ENCODE measurements at regions not wholly inside any gene's neighbourhood (a gene's known extent, or its start where the extent isn't known, plus 50 kb on each side); places are given as distances from the start of the nearest gene placed in this dataset.
"Not testable (repeated sequence)": the region's sequence is repeated elsewhere in the genome, so short reads cannot be mapped to it uniquely, and the experiment has no call there.

DNA sequence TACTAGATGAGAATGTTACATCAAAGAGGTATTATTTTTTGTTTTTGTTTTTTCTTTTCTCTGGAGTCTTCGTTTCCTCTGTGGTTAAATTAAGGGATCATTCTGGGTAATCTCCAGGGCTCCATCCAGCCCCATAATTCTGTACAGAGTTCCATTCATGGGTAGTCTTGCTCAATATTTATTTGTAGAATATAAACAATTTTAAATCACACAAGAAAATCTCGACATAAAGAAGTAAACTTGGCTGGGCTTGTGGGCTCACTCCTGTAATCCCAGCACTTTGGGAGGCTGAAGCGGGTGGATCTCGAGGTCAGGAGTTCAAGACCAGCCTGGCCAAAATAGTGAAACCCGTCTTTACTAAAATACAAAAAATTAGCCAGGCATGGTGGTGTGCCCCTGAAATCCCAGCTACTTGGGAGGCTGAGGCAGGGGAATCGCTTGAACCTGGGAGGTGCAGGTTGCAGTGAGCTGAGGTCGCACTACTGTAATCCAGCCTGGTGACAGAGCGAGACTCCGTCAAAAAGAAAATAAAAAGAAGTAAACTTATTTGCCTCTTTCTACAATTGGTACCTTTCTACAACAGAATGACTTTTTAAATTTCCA lies 166.8 kb upstream of the TGFBR2 start:
- DNase-seq (ENCODE audit: low read depth) = no peak

DNA sequence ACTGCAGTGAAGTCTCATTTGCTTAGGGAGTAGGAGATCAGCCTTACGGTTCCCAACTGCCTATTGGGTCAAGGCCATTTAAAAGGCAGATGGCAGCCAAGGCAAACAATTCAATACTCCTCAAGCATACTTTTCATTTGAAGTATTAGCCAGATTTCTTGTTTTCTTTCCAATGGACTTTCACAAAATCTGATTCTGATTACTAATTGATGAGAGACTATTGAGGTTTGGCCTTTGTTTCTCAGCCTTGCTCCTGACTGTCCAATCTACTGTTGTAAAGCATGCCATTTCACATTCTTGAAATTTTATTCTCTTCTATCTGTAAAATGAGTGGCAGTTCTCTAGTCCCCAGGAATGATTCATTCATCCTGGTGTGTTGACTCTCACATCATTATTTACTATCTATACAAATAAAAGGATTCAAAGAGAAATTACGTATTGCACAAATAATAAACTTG lies 166.2 kb upstream of the TGFBR2 start:
- peak; percentile 42 for DNase-seq (ENCODE audit: low read depth)

DNA sequence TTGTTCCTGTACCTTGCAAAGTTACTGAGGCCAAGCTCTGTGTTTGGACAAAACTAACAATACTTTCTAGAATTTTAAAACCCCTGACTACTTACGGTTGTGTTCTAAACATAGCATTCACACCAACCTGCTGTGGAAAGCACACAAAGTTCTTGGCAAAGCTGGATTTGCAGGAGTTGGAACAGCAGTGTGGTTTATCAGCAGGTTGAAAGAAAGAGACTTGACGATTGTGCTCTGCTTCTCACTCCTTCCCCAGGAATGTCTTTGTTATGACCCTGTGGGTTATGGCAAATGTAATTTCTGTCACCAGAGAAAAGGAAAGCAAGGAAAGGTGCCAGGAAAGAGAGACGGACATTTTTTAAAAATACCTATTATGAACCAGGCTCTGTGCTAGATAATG lies 165.5 kb upstream of the TGFBR2 start:
- no peak for DNase-seq (ENCODE audit: low read depth)

DNA sequence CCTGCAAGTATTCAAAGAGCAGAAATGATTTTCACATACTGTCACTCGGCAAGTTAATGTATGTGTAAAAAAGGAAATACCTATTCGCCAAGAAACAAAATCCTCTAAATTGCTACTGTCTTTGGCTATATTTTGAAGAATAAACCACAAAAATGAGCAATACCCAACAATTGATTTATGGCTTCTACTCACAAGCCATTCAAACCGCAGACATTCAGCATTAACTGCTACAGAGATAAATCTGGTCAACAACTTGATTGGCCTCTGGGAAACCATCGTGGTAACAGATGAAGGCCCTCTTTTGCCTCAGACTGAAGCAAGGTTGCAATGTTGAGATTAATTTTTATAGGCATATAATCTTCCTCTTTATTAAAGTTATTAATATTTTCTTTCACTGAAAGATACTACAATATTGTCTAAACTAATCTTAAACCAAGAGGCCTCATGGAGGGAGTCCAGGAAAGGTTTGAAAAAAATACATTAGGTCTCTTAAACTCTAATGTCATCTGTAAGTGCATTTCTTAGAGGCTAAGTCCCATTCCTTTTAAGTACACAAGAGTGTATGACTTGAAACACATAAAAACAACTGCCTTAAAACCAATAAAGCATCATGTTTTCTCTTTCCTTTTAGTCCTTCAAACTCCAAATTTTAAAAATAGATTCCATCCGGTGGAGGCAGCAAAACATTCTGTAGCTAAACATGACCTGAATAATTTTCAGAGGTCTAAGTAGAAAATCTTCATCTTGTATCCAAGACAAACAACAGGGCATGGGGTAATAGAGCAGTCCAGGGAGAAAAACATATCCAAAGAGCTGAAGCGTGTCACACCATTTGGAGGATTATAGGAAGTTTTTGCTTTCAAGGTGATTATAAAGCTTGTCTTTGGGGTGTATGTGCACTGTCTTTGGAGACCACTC lies 162.4 kb upstream of the TGFBR2 start:
- DNase-seq (ENCODE audit: low read depth) = peak; percentile 54

DNA sequence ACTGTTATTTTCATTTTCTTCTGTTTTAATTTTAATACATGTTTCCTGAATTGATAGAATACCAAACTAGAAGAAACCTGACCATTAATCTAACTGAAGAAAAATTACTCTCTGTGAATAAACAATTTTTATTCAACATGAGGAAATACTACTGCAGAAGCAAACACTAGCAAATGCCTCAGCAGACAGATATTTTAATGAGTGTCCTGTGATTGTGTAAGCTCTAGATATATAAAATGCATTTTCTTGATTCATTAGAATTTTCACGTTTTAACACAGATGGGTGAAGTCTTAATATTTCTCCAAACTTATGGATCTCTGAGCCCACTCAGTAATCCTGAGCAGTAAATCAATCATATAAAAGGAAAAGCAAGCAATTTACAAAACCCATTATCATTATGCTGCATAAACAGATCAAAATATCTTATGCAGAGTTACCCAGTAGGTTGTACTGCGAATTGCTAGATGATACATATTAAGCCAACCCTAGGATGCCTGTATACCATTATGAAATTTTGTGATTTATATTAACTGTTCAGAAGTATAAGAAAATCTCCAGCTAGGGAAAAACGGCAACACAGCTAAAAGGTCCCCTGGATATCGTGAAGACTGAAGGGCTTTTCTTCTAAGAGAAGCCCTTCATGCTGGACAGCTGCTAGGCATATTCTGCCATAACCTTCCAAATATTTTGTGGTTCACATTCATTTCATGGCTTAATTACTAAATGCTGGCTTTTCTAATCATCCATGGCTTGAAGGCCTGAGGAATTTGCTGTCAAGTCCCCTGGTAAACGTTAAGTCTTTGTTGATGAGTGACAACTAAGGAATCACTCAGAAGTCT lies 157.7 kb upstream of the TGFBR2 start:
- no peak for DNase-seq (ENCODE audit: low read depth)

DNA sequence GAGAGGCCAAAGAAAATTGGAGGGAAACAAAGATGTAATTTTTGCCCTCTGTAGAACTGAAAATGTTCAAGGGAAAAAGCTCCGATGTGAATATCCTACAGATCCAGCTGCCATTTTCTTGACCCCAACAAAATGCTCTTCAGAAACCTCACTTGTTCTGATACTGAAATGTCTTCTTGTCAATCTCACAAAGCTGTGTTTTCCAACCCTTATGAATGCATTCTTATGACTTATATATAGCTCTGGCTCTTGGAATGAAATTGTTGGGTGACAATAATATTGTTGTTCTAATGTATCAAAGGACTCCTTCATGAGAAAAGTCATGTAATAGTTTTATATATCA lies 157.1 kb upstream of the TGFBR2 start:
- DNase-seq (ENCODE audit: low read depth) = no peak

DNA sequence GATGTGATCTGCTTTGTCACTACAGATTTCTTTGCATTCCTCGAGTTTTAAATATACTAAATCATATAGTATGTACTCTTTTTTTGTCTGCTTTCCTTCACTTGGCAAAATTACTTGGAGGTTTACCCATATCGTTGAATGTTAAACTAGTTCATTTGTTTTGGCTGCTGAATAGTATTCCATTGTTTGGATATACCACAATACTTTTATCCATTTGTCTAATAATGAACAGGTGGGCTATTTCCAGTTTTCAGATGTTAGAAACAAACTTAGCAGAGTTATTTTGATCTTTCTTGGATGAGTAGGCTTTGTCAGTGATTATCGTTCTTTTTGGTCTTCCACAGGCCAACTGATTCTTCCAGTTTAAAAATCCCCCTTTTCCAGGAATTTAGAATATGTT lies 154.0 kb upstream of the TGFBR2 start:
- no peak for DNase-seq (ENCODE audit: low read depth)

DNA sequence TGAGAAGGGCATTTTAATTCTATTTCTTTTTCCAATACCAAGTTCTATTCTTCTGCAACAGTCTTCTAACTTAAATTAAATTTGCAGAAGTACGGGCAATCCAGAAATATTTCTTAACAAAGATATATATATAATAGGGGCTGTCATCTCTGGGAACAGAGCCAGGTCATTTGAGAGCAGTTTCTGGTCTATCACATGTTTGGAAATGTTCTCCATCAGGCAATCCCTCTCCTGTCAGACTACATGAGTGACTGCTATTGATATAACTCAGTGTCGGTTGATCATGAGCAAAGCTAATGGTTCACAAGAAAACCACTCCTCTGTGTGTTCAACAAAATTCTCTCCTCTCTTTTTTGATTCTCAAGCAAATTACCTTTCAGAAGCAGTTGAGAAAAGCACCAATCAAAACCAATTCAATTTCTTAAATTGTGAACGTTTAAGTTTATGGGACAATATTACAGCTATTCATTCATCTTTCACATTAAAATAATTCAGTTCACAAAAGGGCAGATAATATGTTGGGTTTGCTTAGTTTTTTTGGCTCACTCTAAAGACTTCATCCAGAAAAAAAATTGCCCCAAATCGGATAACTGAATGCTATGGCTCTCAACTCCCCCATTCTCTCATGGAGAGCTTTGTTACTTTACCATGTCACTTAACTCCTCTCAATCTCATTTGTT lies 152.9 kb upstream of the TGFBR2 start:
- no peak for DNase-seq (ENCODE audit: low read depth)

DNA sequence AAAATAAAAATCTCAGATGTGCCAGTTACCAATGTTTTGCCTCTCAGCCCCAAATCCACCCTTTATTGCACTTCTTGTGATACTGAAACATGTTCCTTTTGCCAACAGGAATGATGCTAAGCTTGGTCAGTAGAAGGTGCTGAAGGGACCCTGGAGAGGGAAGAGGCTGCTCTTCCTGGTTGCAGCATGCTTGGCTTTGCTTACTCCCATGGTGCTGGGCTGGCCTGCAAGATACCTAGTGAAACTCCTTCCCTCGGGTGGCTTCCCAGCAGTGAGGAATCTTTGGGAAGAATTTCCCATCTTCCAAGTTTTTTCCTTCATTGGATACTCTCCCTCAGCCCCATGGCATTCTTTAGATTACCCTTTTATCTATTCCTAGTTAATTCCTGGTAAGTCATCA lies 151.8 kb upstream of the TGFBR2 start:
- no peak for DNase-seq (ENCODE audit: low read depth)

DNA sequence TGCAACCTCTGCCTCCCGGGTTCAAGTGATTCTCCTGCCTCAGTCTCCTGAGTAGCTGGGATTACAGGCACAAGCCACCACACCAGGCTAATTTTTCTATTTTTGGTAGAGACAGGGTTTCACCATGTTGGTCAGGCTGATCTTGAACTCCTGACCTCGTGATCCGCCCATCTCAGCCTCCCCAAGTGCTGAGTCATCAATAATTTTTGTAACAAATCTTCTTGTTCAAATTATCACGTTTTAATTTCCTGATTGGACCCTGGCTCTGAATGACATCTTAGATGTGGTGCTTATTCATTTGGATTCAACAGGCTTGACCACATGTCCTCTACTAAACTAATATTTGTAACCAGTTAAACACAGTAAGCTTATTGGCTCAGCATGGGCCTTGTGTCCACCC lies 151.3 kb upstream of the TGFBR2 start:
- not testable (repeated sequence) for DNase-seq (ENCODE audit: low read depth)

DNA sequence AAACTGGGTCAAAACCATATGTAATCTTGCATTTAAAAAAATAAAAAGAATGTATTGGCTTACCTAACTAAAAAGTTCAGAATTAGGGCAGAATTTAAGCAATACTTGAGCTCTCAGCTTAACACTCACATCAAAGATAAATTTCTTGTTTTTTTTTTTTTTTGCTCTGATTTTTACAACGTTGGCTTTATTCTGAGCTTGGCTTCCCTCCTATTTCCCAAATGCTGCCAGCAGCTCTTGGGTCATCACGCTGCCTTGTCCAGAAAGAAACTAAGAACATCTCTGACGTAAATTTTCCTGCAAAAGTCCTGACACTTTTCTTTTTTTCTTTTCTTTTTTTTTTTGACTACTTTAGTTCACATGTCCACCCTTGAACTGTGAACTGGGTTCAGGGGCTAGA lies 150.6 kb upstream of the TGFBR2 start:
- peak; percentile 38 for DNase-seq (ENCODE audit: low read depth)

DNA sequence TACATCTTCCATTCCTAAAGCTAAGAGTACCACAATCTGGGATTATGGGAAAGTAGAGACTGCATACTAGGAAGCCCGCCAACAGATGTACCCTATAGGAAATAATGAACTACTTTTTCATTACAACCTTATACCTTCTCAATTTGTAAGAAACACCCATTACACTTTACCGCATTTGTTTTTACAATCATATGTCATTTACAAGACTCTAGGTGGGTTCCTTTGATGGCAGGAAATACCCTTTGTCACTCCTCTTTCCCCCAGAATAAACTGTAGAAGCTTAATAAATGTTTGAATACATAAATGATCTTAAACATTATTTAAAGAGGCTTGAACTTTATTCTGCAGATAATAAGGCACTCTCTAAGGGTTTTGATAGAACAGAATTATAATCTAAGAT lies 150.1 kb upstream of the TGFBR2 start:
- DNase-seq (ENCODE audit: low read depth) = no peak

DNA sequence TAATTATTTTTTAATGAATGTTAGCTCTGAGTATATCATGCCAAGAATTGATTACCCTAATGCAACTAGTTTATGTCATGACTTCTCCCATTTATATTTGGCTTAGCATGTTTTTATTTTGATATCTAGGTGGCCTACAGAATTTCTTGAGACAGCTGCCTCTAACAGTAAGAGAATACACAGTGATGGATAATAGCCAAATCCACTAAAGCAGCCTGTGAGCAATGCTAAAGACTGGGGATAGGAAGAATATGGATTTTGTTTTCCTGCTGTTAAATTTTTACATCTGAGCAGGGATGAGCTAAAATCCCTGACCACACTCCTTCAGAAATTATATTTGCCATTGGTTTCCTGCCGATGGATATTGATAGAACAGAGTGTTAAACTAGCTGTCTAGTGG lies 149.3 kb upstream of the TGFBR2 start:
- DNase-seq (ENCODE audit: low read depth) = no peak

DNA sequence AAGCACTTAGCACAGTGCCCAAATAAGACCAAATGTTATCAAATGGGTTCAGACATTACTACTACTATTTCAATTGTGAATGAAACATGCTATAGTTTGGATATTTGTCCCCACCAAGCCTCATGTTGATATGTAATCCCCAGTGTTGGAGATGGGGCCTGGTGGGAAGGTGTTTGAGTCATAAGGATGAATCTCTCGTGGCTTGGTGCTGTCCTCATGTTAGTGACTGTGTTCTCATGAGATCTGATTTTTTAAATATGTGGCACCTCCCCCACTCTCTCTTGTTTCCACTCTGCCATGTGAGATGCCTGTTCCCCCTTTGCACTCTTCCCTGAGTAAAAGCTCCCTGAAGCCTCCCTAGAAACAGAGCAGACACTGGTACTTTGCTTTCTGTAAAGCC lies 148.7 kb upstream of the TGFBR2 start:
- no peak for DNase-seq (ENCODE audit: low read depth)

DNA sequence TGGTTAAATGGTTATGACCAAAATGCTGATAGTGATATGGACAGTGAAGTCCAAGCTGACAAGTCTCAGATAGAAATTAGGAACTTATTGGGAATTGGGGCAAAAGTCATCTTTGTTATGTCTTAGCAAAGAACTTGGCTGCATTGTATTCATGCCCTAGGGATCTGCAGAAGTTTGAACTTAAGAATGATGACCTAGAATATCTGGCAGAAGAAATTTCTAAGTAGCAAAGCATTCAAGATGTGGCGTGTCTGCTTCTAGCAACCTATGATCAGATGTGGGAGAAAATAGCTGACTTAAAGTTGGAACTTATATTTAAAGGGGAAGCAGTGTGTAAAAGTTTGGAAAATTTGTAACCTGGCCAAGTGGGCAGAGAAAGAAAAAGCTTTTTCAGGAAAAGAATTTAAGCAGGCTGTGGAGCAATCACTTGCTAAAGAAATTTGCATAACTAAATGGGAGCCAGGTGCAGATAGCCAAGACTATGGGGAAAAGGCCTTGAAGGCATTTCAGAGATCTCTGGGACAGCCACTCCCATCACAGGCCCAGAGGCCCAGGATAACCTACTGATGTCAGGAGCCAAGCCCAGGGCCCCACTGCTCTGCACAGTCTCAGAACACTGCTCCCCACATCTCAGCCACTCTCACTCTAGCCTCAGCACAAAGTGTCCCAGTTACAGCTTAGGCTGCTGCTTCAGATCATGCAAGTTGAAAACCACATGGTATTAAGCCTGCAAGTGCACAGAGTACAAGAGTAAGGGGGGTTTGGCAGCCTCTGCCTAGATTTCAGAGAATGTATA lies 147.8 kb upstream of the TGFBR2 start:
- no peak for DNase-seq (ENCODE audit: low read depth)

DNA sequence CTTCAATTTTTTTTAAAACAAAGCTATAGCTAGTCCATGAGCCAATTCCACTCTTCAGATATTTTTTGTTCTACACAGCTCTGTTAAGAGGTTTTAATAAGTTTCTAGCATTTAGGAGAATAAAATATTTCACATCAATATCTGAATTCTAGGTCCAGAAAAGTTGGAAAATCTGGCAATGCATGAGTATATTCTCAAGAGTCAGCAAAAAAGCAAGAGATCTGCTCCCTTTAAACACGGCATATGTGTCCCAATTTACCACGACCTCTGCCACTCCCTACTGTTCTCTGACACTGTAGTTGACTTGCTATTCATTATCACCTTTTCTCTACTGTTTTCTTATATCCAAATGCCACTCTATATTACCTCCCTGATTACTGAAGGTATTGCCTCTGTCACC lies 145.1 kb upstream of the TGFBR2 start:
- DNase-seq (ENCODE audit: low read depth) = no peak

DNA sequence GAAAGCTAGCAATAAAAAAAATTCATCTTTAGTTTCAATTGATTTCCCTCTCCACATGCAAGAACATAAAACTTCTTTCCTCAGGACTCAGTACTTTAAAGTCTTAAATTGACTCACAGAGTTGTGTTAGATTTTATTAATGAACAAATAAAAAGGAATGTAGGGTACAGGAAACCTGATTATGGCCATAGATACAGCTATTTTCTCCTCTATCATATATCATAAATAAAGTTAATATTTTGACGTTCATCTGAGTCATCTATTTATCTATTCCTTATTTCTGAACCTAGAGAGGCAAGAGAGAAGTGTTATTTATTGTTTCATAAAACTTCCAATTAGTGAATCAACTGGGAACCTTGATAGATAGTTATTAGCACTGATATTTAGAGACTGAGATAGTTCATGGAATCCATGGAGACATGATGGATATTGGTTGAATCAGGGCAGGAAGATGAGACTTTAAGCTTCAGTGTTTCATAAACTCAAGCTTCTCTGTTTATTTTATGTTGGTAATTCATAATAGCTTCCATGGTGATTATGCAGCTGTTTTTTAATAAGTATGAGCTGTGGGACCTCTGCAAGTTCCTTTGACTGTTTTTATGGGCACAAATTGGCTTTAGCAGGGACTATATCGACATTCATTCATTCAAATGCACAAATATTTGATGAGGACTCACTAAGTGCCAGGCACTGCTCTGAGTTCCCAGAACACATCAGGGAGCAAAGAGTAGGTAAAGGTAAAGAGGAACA lies 143.5 kb upstream of the TGFBR2 start:
- no peak for DNase-seq (ENCODE audit: low read depth)

DNA sequence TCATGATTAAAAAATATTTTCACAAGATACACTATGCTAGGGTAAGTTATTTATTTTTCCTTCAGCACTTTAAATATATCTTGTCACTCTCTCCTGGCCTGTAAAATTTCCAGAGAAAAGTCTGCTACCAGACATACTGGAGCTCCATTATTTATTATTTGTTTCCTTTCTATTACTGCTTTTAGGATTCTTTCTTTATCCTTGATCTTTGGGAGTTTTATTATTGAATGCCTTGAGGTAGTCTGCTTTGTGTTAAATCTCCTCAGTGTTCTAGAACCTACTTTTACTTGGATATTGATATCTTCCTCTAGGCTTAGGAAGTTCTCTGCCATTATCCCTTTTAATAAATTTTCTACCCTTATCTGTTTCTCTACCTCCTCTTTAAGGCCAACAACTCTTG lies 142.0 kb upstream of the TGFBR2 start:
- DNase-seq (ENCODE audit: low read depth) = no peak

DNA sequence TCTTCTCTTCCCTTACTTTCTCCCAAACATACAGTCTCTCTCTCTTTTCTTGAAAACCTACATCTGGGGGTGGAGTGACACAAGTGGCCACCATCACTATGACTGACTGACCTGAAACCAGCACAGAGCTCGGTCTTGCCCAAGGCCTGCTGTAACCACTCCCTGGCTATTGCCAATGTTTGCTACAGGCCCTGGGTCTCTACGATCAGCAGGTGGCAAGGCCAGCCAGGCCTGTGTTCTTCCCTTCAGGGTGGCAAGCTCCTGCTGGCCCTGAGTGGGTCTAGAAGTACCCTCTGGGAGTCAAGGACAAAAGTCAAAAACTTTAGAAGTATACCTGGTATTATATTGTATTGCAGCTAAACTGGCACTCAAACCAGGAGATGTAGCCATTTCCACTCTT lies 140.9 kb upstream of the TGFBR2 start:
- no peak for DNase-seq (ENCODE audit: low read depth)

DNA sequence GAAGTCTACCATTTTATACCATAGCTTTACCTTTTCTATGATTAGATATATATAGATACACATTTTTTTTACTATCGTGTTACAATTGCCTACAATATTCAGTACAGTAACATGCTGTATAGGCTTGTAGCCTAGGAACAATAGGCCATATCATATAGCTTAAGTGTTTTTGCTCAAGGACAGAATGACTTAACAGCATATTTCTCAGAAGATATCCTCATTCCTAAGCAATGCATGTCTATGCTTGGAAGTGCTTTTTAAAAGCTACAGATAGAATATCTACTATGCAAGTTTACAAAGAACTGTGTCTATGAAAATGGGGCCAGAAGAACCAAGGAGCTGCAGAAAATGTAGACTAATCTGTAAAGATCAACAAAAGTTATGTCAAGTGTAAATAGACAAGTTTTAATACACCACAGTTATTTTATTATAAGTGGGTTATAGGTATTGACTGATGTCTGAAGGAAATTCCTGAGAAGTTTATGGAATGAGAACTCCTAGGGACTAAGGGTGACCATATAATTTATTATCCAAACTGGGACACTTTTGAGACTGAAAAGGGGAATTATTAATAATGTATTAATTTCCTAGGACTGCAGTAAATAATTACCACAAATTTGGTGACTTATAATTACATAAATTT lies 138.7 kb upstream of the TGFBR2 start:
- DNase-seq (ENCODE audit: low read depth) = no peak

Measured in stromal cell of bone marrow (primary cell).